ENCODE measurements at regions not wholly inside any gene's neighbourhood (a gene's known extent, or its start where the extent isn't known, plus 50 kb on each side); places are given as distances from the start of the nearest gene placed in this dataset.
A peak's percentile ranks its signal among the peaks of the same experiment; 100 is the strongest.

DNA sequence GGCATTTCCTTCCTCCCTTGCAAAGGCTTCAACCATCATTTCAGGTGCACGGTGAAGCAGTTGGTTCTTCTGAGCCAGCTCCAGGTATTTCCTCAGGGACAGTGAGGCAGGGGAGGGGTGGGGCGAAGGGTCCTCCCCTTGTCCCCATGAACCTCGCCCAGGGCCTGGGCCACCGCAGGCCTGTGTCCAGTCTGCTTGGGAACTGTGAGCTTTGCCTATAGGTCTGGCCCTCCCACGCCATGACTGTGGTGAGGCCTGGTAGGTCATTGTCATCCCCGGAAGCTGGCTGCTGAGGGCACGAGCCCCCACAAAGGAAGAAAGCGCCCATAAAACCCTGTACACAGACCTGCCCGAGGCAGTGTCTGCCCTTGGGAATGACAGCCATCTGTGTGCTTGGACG, 134.3 kb downstream of the ACKR3 start:
- no peak overlapping the region for H3K4me3 ChIP-seq (replicated peaks; ENCODE audit: low read depth, low read length)
- TF ChIP-seq, protein P1, sequence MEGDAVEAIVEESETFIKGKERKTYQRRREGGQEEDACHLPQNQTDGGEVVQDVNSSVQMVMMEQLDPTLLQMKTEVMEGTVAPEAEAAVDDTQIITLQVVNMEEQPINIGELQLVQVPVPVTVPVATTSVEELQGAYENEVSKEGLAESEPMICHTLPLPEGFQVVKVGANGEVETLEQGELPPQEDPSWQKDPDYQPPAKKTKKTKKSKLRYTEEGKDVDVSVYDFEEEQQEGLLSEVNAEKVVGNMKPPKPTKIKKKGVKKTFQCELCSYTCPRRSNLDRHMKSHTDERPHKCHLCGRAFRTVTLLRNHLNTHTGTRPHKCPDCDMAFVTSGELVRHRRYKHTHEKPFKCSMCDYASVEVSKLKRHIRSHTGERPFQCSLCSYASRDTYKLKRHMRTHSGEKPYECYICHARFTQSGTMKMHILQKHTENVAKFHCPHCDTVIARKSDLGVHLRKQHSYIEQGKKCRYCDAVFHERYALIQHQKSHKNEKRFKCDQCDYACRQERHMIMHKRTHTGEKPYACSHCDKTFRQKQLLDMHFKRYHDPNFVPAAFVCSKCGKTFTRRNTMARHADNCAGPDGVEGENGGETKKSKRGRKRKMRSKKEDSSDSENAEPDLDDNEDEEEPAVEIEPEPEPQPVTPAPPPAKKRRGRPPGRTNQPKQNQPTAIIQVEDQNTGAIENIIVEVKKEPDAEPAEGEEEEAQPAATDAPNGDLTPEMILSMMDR (IDR thresholded peaks at IDR 0.05; ENCODE audit: low read length, missing control alignments) = no peak
- DNase-seq (ENCODE audit: low read depth) = no peak

DNA sequence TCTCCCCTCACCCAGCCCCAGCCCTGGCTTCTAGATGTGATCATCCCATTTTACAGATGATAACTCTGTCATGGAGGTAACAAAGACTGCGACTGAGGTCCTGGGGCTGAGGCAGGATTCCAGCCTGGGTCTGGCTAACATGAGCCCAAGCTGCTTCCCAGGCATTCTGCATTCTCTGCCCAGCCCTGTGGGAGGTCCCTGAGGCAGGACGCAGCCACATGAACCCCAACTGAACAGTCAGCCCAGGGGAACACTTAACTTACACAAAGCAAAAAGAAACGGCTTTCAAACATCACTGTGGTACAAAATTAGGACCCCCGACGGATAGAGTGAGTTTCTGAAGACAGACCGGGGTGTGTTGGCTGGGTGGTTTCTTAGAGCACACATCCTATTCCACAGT, 135.3 kb downstream of the ACKR3 start:
- TF ChIP-seq, protein P1 (IDR thresholded peaks at IDR 0.05; ENCODE audit: low read length, missing control alignments) = no peak
- DNase-seq (ENCODE audit: low read depth) = no peak
- no peak overlapping the region for H3K4me3 ChIP-seq (replicated peaks; ENCODE audit: low read depth, low read length)

DNA sequence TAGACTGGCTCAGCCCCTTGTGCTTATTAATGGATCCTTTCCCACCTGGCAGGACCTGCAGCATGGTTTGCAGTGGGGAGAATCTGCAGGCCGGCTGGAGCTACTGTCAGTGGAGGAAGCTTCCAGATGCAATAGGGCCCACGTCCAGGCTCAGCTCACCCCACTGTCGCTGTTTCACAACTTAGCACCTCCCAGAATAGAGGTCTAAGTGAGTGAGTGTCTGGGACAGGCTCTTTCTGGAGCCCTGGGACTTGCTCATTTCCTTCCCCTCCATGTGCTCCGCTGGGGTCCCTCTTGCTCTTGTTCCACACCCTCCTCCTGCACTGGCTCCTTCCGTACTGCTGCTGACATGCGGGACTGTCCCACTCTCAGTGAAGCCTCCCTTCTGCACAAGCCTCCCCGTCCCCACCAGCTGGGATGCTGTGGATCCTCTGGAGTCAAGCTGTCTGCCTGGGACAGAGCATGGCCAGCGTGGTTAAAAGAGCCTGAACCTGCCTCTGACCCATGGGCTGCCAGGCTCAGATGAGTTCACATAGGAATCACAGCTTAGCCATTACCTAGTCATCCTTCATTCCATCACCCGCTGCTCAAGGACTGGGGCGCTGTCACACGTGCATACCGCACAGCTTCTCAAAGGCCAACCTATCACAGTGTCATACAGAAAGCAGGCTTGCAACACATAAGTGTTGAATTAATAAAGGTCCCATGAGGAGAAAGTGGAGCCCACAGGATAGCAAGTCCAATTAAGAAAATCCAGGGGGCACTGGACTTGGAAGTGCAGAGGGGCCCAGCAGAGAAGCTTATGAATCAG, 135.9 kb downstream of the ACKR3 start:
- H3K4me3 ChIP-seq (replicated peaks; ENCODE audit: low read depth, low read length) = no peak overlapping the region
- no peak for DNase-seq (ENCODE audit: low read depth)
- TF ChIP-seq, protein P1 (IDR thresholded peaks at IDR 0.05; ENCODE audit: low read length, missing control alignments) = no peak

DNA sequence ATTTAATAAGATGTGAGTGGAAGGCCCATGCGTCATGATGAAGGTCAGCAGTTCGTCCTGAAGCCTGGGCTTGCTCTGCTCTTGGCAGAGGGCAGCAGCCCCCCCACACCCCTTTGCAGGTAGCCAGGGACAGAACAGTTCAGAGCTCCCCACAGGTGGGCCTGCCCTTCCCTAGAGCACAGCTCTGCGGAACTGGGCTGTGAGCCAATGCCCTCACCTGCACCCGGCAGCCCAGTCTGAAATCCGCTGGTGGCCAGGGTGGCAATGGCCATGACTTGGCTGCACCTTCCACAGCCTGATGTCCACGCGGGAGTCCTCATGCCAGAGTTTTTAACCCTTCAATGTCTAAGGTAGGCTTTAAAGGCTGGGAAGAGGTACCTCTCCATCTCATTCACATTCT, 136.7 kb downstream of the ACKR3 start:
- DNase-seq (ENCODE audit: low read depth) = no peak
- no peak overlapping the region for H3K4me3 ChIP-seq (replicated peaks; ENCODE audit: low read depth, low read length)
- TF ChIP-seq, protein P1 (IDR thresholded peaks at IDR 0.05; ENCODE audit: low read length, missing control alignments) = no peak

DNA sequence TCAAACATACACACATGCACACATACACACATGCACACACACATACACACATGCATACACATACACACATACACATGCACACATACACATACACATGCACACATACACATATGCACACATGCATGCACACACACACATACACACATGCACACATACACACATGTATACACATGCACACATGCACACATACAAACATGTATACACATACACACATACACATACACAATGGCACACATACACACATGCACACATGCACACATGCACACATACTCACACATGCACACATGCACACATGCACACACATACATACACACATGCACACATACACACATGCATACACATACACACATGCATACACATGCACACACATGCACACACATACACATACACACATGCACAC, 137.2 kb downstream of the ACKR3 start:
- TF ChIP-seq, protein P1 (IDR thresholded peaks at IDR 0.05; ENCODE audit: low read length, missing control alignments) = no peak
- no peak overlapping the region for H3K4me3 ChIP-seq (replicated peaks; ENCODE audit: low read depth, low read length)
- DNase-seq (ENCODE audit: low read depth) = no peak

DNA sequence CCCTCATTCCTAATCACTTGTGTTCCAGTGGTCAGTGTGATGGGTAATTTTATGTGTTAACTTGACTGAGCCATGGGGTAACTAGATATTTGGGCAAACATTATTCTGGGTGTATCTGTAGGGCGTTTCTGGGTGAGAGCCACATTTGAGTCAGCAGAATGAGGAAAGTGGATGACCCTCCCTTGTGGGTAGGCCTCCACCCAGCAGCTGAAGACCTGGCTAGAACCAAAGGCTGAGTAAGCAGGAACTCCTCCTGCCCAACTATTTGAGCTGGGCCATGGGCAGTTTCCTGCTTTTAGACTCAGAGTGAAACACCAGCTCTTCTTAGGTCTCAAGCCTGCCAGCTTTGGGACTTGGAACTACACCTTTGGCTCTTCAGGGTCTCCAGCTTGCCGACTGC, 141.8 kb downstream of the ACKR3 start:
- H3K4me3 ChIP-seq (replicated peaks; ENCODE audit: low read depth, low read length) = no peak overlapping the region
- TF ChIP-seq, protein P1 (IDR thresholded peaks at IDR 0.05; ENCODE audit: low read length, missing control alignments) = no peak
- peak; percentile 11 for DNase-seq (ENCODE audit: low read depth)

DNA sequence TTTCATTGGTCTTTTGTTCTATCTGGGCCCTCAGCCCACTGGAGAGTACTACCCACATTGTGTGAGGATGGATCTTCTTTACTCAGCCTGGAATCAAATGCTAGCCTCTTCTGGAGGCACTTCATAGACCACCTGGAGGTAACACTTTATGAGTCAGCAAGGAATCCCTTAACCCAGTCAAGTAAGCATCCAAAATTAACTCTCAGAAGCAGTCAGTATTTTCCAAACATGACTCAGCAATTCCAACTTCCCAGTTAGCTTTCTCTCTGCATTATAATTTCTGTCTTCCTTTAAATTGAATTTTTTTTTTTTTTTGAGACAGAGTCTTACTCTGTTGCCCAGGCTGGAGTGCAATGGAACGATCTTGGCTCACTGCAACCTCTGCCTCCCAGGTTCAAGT, 142.7 kb downstream of the ACKR3 start:
- DNase-seq (ENCODE audit: low read depth) = peak; percentile 19
- TF ChIP-seq, protein P1 (IDR thresholded peaks at IDR 0.05; ENCODE audit: low read length, missing control alignments) = no peak
- no peak overlapping the region for H3K4me3 ChIP-seq (replicated peaks; ENCODE audit: low read depth, low read length)

Data from fibroblast of pulmonary artery (primary cell).